IMR-90 (cell line): ENCODE measurements at regions not wholly inside any gene's neighbourhood (a gene's known extent, or its start where the extent isn't known, plus 50 kb on each side); places are given as distances from the start of the nearest gene placed in this dataset.

Source experiments
- ATAC-seq: fragments of 200-7000 bp; cut with Tn5 transposase; 2 replicates; pipeline ENCODE4 v1.9.1; 2020; ENCODE audit warnings: low read depth, mild to moderate bottlenecking, moderate library complexity
- BruUV-seq: library from RNA; stranded (reverse); fragments of 400-500 nt; replicated peaks from 2 replicates; lab custom pipeline; 2021; lab: Mats Ljungman, UMichigan
- CTCF ChIA-PET: fragments of 300-600 bp; formaldehyde crosslinking; extraction: SDS; loops from one replicate; lab custom pipeline; 2021; ENCODE audit warnings: antibody characterized with exemption; lab: Yijun Ruan, JAX
- POLR2A ChIA-PET: fragments of 300-600 bp; sonication (Branson Sonifier 250); formaldehyde crosslinking; loops from one replicate; lab custom pipeline; 2022; ENCODE audit warnings: antibody characterized with exemption; ENCODE audit not compliant: unreplicated experiment; lab: Charles Lee
- DNase-seq: peaks from one replicate; pipeline ENCODE4 v3.0.0; 2013
- H2AFZ ChIP-seq: replicated peaks from 2 replicates; pipeline ENCODE3; 2013; ENCODE audit warnings: low read length, mild to moderate bottlenecking; ENCODE audit not compliant: poor library complexity
- H2AK5ac ChIP-seq: 2 replicates; pipeline ENCODE4 v1.6.1; 2013; ENCODE audit warnings: low read depth, low read length, inconsistent platforms
- H2AK9ac ChIP-seq: replicated peaks from 2 replicates; pipeline ENCODE3; 2013; ENCODE audit warnings: mild to moderate bottlenecking, low read depth, low read length, moderate library complexity; ENCODE audit not compliant: poor library complexity
- H2BK120ac ChIP-seq: 2 replicates; pipeline ENCODE4 v1.6.1; 2013; ENCODE audit warnings: low read depth, low read length, inconsistent platforms
- H2BK15ac ChIP-seq: 3 replicates; pipeline ENCODE4 v1.6.1; 2013; ENCODE audit warnings: low read depth, low read length, inconsistent platforms
- H2BK20ac ChIP-seq: 2 replicates; pipeline ENCODE4 v1.6.1; 2013; ENCODE audit warnings: low read depth, mild to moderate bottlenecking, inconsistent platforms, low read length, moderate library complexity
- H2BK5ac ChIP-seq: 2 replicates; pipeline ENCODE4 v1.6.1; 2013; ENCODE audit warnings: mild to moderate bottlenecking, low read depth, low read length, inconsistent platforms; ENCODE audit not compliant: poor library complexity, severe bottlenecking
- H3K14ac ChIP-seq: replicated peaks from 2 replicates; pipeline ENCODE4 v1.6.1; 2013; ENCODE audit warnings: low read depth, low read length, inconsistent platforms
- H3K18ac ChIP-seq: 2 replicates; pipeline ENCODE4 v1.6.1; 2013; ENCODE audit warnings: low read depth, low read length, control low read depth
- H3K23ac ChIP-seq: 2 replicates; pipeline ENCODE4 v1.6.1; 2013; ENCODE audit warnings: low read depth, low read length, inconsistent platforms
- H3K27ac ChIP-seq: 2 replicates; pipeline ENCODE4 v1.5.1; 2013; ENCODE audit warnings: mild to moderate bottlenecking, control low read depth, low read length; ENCODE audit not compliant: insufficient read depth
- H3K27me3 ChIP-seq: 2 replicates; pipeline ENCODE4 v1.6.1; 2013; ENCODE audit warnings: low read length; ENCODE audit not compliant: control insufficient read depth, insufficient read depth
- H3K36me3 ChIP-seq: 2 replicates; pipeline ENCODE4 v1.6.1; 2013; ENCODE audit warnings: low read length, mixed read lengths; ENCODE audit not compliant: control insufficient read depth, insufficient read depth
- H3K4ac ChIP-seq: 2 replicates; pipeline ENCODE4 v1.6.1; 2013; ENCODE audit warnings: low read depth, low read length, inconsistent platforms
- H3K4me1 ChIP-seq: 2 replicates; pipeline ENCODE4 v1.6.1; 2013; ENCODE audit warnings: low read length, mixed read lengths; ENCODE audit not compliant: control insufficient read depth, insufficient read depth
- H3K4me2 ChIP-seq: 2 replicates; pipeline ENCODE4 v1.6.1; 2013; ENCODE audit warnings: low read depth, mild to moderate bottlenecking, control low read depth, low read length, moderate library complexity
- H3K4me3 ChIP-seq: 2 replicates; pipeline ENCODE4 v1.5.1; 2013; ENCODE audit warnings: low read depth, mild to moderate bottlenecking, control low read depth, low read length, moderate library complexity; ENCODE audit not compliant: insufficient read depth
- H3K56ac ChIP-seq: 2 replicates; pipeline ENCODE4 v1.6.1; 2013; ENCODE audit warnings: low read length, inconsistent platforms; ENCODE audit not compliant: insufficient read depth; ENCODE audit errors: extremely low read depth
- H3K79me1 ChIP-seq, 2 experiments: 2 replicates each; pipeline ENCODE4 v1.6.1; 2013; ENCODE audit warnings: low read length in 2 of 2, inconsistent platforms in 1 of 2, low read depth in 1 of 2
- H3K9ac ChIP-seq: 2 replicates; pipeline ENCODE4 v1.6.1; 2013; ENCODE audit warnings: low read depth, low read length, control low read depth
- H3K9me1 ChIP-seq: 2 replicates; pipeline ENCODE4 v1.6.1; 2013; ENCODE audit warnings: low read length, inconsistent platforms; ENCODE audit not compliant: insufficient read depth
- H3K9me3 ChIP-seq: 2 replicates; pipeline ENCODE4 v1.6.1; 2013; ENCODE audit warnings: low read length; ENCODE audit not compliant: control insufficient read depth, insufficient read depth
- H4K20me1 ChIP-seq: 2 replicates; pipeline ENCODE4 v1.6.1; 2013; ENCODE audit warnings: low read length, inconsistent platforms; ENCODE audit not compliant: insufficient read depth
- H4K5ac ChIP-seq: 2 replicates; pipeline ENCODE4 v1.6.1; 2013; ENCODE audit warnings: mild to moderate bottlenecking, low read depth, low read length, control low read depth
- H4K8ac ChIP-seq, 2 experiments: 2 replicates each; pipeline ENCODE4 v1.6.1; 2013; ENCODE audit warnings: low read depth in 2 of 2, low read length in 2 of 2, control low read depth in 1 of 2, inconsistent platforms in 1 of 2
- H4K91ac ChIP-seq: 2 replicates; pipeline ENCODE4 v1.6.1; 2013; ENCODE audit warnings: low read depth, low read length, inconsistent platforms; ENCODE audit not compliant: insufficient read depth
- FOS ChIP-seq: fragments of 150-350 bp; IDR thresholded peaks from 2 replicates; pipeline ENCODE4 v1.6.1; 2016; ENCODE audit warnings: low read depth, low read length
- POLR2A ChIP-seq: IDR thresholded peaks from 2 replicates; pipeline ENCODE4 v1.6.1; 2012; ENCODE audit warnings: mild to moderate bottlenecking, low read depth, low read length
- RAD21 ChIP-seq: IDR thresholded peaks from 2 replicates; pipeline ENCODE4 v1.6.1; 2012; ENCODE audit warnings: low read length, improper control_type of control experiment
- WGBS, 2 experiments: methylation state at CpG; one replicate each; pipeline versions ENCODE4 v1.1.5 to v1.1.7; 2013; ENCODE audit warnings: missing lambda C conversion rate in 2 of 2; ENCODE audit not compliant: insufficient read length in 1 of 2; ENCODE audit errors: extremely low coverage in 2 of 2; 5-methylcytosine and 5-hydroxymethylcytosine counted together
- dilution Hi-C: fragments of 300-500 bp; cut with HindIII; formaldehyde crosslinking; loops from one replicate; pipeline ENCODE4 v1.14.3; 2018; ENCODE audit warnings: low sequenced_read_pairs; ENCODE audit not compliant: unreplicated experiment
- in situ Hi-C: fragments of 300-500 bp; cut with MboI; formaldehyde crosslinking; loops from 3 replicates; pipeline ENCODE4 v1.14.3; 2019; ENCODE audit warnings: low sequenced_read_pairs, inconsistent platforms, mixed read lengths
- intact Hi-C: fragments of 100-400 bp; cut with micrococcal nuclease; formaldehyde crosslinking; loops from 2 replicates; pipeline ENCODE4 v1.10.0; 2022
- TF ChIP-seq, protein P1 (sequence below): conservative IDR thresholded peaks from 2 replicates; pipeline ENCODE4 v1.5.1; 2012; ENCODE audit warnings: mild to moderate bottlenecking, low read depth, low read length, improper control_type of control experiment

- no peaks in the 10 kb centered on the region for H4K20me1 ChIP-seq
- no peaks in the 10 kb centered on the region for H3K79me1 ChIP-seq
- POLR2A ChIA-PET: no interaction called here
- H3K27me3 ChIP-seq: peaks cover 10% of the 10 kb centered on the region
- H4K8ac ChIP-seq: no peak overlapping the region
- no peak overlapping the region for H3K18ac ChIP-seq
- dilution Hi-C loops: no loop called here
- WGBS, 2 experiments: no CpG with 5 or more reads among the region's 9 CpGs
- peak overlapping the region; percentile 23 for H2AFZ ChIP-seq
- H3K9ac ChIP-seq: no peak overlapping the region
- TF ChIP-seq RAD21 (no peak), FOS (no peak), POLR2A (no peak)
- TF ChIP-seq, protein P1, sequence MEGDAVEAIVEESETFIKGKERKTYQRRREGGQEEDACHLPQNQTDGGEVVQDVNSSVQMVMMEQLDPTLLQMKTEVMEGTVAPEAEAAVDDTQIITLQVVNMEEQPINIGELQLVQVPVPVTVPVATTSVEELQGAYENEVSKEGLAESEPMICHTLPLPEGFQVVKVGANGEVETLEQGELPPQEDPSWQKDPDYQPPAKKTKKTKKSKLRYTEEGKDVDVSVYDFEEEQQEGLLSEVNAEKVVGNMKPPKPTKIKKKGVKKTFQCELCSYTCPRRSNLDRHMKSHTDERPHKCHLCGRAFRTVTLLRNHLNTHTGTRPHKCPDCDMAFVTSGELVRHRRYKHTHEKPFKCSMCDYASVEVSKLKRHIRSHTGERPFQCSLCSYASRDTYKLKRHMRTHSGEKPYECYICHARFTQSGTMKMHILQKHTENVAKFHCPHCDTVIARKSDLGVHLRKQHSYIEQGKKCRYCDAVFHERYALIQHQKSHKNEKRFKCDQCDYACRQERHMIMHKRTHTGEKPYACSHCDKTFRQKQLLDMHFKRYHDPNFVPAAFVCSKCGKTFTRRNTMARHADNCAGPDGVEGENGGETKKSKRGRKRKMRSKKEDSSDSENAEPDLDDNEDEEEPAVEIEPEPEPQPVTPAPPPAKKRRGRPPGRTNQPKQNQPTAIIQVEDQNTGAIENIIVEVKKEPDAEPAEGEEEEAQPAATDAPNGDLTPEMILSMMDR: no peak
- H3K4me3 ChIP-seq: no peak overlapping the region
- H3K9me3 ChIP-seq: no peaks in the 10 kb centered on the region
- H2BK5ac ChIP-seq: no peak overlapping the region
- no peak overlapping the region for H2BK120ac ChIP-seq
- H4K5ac ChIP-seq: no peak overlapping the region
- no peak overlapping the region for H2AK9ac ChIP-seq
- no peak overlapping the region for H2BK15ac ChIP-seq
- H3K14ac ChIP-seq: no peak overlapping the region
- intact Hi-C loops: no loop called here
- no peak overlapping the region for H4K91ac ChIP-seq
- no peaks in the 10 kb centered on the region for H3K4me1 ChIP-seq
- no peak overlapping the region for H2BK20ac ChIP-seq
- H2AK5ac ChIP-seq: no peak overlapping the region
- ATAC-seq (no peak), DNase-seq (no peak)
- no peaks in the 10 kb centered on the region; the same call in 1 of the 2 replicates for H3K9me1 ChIP-seq
- no peaks in the 10 kb centered on the region for H3K36me3 ChIP-seq
- H3K4ac ChIP-seq: no peak overlapping the region
- no peak overlapping the region for H3K56ac ChIP-seq
- BruUV-seq: no TSS peak
- CTCF ChIA-PET: no interaction called here
- H3K23ac ChIP-seq: no peak overlapping the region
- H3K27ac ChIP-seq: no peak overlapping the region
- in situ Hi-C loops: no loop called here
- no peak overlapping the region for H3K4me2 ChIP-seq
These were observed 88.0 kb upstream of the KCNK12 start for GRCh38 chr2:47658646-47659320.
